DMS 273 treated with DMSO at 0.1 percent for 48 hours (cell line): ENCODE measurements at regions not wholly inside any gene's neighbourhood (a gene's known extent, or its start where the extent isn't known, plus 50 kb on each side); places are given as distances from the start of the nearest gene placed in this dataset.

Source experiments
- DNase-seq: peaks from one replicate; lab custom pipeline; 2025; lab: John Stamatoyannopoulos, UW

DNA sequence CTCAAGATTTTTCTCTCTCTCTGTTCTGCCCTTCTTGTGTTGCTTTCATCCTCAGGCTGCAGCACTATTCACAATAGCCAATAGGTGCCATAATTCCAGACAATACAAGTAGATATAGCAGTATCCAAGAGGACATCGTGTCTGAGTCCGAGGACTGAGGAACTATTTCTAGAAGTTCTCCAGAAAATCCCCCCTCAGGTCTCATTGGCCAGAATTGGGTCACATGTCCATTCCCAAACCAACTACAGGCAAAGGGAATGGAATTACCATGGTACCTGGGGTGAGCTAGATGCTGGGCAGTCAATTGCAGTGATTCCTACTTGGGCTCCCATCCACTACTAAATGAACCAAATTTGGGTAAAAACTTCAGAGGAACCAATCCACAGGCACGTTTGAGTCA is 301.9 kb upstream of the RASGEF1B start:
- no peak for DNase-seq

DNA sequence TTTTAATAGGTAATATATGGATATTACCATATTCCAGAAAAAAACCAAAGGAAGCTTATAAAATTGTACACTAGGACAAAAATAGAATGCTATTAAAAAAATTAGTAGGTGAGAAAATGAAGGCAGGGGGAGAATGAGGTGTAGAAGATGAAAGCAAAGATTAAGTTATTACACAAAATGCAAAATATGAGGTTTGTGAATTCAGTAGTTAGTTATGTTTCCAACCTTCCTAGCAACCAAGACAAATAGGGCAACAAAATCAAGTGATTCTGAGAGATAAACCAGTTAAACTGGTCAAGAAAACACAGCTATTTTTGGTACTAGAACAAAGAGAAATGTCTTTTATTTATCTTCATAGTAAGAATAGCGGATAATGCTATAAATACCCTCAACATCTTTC is 300.0 kb upstream of the RASGEF1B start:
- no peak for DNase-seq

DNA sequence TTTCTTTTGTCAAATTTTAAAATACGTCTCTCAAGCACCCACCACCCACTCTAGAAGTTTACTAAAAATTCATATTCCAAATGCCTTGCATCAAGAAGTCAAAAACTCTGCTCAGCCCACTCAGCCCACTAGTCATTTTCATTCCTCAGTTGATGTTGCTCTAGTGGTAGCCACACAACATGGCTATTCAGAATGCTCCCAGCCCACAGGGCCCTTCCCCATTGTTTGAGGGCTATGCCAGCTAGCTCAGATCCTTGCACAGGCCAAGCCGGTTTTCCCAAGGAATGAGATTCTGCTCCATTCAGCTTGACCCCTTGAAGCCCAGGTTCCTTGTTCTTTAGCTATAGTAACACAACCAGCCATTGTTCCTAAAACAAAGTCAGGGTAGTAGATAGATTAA is 297.5 kb upstream of the RASGEF1B start:
- no peak for DNase-seq

DNA sequence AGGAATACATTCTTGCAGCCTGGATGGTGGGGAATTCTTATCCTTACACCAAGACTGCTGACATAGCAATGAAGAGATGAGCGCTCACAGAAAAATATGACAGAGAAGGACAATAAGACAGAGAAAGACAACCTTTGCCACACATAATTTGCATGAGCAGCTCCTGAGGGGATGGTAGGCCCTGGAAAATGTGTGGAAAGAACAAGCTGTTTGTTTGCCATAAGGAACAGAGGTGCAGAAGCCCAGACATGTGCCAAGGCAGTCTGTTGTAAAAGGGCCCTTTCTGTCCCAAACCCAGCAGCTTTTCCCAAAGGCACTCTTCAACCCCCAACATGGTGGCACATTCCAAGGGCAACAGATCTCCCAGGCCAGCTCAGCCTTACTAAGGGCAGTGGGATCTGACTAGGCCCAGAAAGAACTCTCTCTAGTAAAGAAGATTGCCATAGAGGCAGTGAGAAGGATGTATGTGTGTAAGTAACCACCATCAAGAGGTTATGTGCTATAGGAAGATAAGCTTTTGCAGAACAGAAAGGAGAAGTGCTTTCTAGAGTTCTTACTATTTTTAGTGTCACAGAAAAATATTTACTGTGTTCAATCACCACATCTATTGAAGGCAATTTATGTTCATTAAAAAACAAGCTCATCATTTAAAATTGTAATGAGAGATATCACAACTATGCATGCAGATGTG is 287.0 kb upstream of the RASGEF1B start:
- DNase-seq, result no peak

DNA sequence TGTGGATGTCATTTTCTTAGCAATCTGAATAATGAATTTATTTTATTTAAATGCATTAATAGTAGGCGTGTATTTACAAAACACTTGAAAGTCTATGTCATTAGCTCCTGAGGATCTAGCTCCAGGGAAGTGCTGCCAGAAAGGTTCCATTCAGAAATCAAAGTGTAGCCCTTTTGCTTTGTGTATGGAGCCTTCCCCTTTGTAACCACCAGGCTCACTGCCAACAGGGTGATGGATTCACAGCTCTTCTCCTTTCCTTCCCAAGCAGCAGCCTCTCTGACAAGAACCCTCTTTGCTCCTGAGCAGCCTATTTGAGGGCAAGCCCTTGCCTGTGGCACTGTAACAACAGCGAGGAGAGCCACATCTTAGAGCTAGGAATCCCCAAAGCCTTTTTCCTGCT is 286.0 kb upstream of the RASGEF1B start:
- DNase-seq, result no peak

- no peak for DNase-seq
Observed at GRCh38 chr4:81756973-81757372, 285.3 kb upstream of the RASGEF1B start.

- no peak for DNase-seq
Observed at GRCh38 chr4:81756042-81756441, 284.3 kb upstream of the RASGEF1B start.

DNA sequence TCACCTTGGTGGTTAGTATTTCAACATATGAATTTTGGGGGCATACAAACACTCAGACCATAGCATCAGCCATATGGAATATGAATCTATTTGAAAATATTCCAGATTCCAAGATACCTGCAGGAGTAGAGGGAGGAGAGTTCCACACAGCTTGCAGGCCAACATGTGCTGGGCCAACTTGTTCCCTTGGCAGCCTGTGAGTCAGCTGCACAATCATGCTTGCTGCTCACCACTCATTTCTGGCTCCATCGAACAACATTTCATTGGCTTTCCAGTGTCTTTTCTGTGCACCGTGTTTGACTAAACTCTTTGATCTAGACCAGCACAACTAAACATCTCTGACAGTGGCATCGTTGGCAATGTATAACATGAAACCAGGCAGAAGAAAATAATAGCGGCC is 282.5 kb upstream of the RASGEF1B start:
- DNase-seq, result no peak

DNA sequence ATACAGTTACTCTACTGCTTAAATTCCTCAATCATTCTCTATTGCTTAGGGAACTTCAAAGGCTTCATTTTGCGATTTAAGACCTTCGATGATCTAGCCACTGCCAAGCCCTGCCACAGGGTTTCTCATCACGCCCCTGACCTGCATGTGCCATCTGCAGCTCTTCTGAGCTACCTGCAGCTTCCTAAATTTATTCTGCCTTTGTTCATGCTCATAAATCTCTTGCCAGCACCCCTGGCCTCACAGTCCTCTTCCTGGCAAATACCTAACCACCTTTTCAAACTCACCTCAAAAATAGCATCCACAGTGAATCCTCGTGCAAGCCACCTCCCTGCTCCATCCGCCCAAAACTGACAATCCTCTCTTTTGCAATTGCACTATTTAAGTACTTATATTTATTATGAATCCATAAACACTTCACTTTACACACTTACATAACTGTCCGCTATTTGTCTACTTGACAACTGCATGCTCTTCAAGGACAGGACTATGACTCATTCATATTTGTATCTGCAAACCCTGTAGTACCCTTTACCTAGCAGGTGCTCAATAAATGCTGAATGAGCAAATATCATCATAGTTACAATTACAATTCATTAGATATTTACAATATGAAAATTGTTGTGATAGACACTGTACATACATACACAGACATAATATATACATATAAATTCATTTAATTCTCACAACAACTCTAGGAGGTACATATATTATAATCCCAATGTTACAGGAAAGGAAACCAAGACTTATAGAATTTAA is 280.0 kb upstream of the RASGEF1B start:
- no peak for DNase-seq

- no peak for DNase-seq
Observed at GRCh38 chr4:81747242-81747930, 275.7 kb upstream of the RASGEF1B start.

DNA sequence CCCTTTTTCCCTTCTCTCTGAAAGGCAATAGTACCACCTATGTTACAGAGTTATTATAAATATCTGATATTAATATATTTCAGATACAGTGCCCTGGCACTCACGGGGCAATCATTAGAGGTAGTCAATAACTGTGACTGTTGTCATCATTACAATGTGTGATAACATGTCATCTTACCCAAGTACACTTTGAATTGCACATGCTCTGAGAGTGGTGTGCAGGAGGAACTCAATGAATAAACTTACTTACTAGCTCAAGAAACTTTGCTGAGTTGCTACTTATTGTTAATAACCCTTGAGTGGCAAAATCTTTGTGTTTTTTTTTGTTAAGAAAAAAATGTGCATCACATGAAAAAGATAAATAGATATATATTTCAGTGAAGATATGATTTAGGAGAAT is 275.1 kb upstream of the RASGEF1B start:
- no peak for DNase-seq

GRCh38 chr4:81746071-81746470 is 274.4 kb upstream of the RASGEF1B start:
- no peak for DNase-seq

GRCh38 chr4:81745050-81745449 is 273.3 kb upstream of the RASGEF1B start:
- peak; percentile 35 for DNase-seq

DNA sequence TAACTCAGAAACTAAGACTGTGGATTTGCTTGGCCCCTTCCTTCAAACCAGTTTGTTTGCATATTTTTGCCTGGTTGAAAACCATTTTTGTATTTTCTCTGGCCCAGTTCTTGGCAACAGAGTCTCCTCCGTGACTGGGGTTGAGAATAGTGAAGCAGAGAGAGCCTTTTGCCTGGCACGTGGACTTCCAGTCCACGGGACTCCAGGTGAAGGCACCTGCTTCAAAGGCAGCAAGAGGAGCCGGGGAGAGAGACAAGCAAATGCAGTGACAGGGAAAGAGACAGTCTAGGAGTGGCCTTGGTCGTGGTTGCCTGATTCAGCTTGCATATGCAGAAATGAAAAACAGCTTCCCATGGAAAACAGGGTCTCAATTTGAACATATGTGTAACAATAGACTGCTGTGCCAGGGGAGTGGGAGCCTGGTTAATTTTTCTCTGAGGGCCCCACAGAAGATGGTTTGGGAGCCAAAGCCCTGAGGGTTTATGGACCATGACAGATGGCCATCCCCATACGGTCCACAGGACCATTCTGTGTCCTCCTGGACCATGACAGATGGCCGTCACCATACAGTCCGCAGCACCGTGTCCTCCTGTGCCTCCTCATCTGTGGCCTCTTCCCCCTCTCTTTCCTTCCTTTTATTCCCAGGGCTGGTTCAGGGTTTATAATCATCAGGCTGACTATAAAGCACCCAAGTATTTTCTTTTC is 272.2 kb upstream of the RASGEF1B start:
- peak; percentile 81 for DNase-seq

DNA sequence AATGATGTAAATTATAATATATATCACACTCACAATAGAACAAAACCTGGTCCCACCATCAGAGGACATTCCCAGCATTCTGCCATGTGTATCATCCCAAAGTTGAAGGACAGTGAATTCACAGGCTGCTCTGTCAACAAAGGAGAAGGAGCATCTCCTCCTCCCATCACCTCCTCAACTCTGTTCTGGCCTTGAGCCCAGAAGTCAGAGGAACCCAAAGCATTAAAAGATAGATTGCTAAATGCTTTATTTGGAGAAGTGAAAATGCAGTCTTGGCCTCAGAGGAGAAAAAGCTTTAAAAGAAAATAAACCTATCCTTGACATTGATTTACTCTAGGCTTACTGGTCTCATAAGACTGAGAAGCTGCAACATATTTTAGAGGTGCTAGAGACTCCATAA is 268.8 kb upstream of the RASGEF1B start:
- DNase-seq, result no peak

DNA sequence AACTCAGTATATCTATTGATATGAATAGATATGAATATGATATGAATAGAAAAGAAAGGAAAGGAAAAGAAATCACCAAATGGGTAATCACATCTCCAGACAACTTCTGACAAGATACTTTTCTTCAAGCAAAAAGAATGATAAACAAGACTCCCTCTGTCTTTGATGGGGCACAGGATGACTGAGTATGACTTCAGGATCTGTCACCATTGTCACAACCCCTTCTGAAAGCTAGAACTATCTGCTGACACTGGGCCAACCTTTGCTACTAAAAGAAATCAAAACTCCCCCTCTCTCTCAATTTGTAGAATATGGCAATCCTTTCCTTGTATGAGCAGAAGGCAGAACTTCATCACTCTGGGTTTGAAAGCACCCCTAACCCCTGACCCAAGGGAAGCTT is 267.2 kb upstream of the RASGEF1B start:
- DNase-seq, result no peak

GRCh38 chr4:81737865-81738559 is 266.3 kb upstream of the RASGEF1B start:
- no peak for DNase-seq

GRCh38 chr4:81736324-81736723 is 264.6 kb upstream of the RASGEF1B start:
- DNase-seq, result no peak

DNA sequence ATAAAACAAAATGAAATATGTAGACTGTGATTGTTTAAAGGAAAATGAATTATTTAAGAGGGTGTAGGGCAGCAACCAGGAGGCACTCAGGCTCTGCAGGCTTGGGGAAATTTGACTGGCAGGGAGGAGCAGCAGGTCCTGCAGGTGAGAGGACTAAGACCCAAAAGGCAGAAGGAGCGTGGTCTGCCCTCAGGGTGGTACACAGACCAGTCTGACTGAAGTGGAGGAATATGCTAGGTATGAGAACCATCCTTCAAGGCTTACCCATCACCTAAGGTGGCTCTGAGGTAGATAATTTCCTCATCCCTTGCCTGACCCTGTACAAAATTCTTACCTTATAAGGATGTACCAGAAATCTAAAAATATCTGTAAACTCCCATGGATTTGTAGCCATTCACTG is 261.3 kb upstream of the RASGEF1B start:
- DNase-seq, result no peak

DNA sequence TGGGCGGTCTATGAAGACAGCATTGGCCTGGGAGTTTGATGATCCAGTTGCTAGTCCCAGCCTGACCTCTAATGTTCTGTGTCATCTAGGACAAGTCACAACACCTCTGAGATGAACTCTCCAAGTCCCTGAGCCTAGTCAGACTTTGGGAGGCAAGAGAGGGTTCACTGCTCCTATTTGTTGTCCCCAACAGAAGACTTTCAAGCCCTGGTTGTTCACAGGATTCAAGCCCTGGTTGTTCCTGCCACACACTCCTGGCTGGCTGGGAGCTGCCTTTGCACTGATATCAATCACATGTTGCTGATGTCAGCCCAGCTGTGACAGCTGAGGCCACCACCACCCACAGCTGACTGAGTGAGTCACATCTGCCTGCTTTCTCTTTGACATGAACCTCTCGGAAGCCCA is 253.2 kb upstream of the RASGEF1B start:
- peak; percentile 22 for DNase-seq

DNA sequence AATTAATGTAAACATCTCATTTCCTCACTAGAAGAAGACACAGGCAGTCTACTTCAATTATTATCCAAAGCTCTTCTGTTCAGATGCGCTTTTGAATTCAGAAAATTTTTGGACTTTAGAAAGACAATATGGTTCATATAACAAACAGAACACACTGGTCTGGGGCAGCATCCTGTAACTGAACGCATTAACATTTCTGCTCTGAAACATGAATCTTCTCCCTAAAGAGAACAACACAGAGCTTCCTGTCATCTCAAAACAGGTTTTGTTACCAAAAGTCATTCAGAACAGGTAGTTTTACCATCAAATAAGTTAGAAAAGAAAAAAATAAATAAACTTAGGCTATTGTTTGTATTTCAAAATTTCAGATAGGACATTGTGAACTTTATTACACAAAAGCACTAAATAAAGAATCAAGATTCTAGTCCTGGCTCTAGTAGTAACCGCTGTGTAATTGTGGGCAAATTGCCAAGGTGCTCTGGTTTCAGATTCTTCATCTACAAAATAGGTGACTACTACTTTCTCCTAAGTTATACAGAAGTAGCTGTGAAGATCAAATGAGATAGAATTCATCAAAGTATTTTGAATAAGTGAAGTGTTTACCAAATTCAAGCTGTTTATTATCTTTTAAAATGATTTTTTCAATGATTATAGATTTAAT is 252.3 kb upstream of the RASGEF1B start:
- DNase-seq, result no peak
